ENCODE measurements at regions not wholly inside any gene's neighbourhood (a gene's known extent, or its start where the extent isn't known, plus 50 kb on each side); places are given as distances from the start of the nearest gene placed in this dataset.

DNA sequence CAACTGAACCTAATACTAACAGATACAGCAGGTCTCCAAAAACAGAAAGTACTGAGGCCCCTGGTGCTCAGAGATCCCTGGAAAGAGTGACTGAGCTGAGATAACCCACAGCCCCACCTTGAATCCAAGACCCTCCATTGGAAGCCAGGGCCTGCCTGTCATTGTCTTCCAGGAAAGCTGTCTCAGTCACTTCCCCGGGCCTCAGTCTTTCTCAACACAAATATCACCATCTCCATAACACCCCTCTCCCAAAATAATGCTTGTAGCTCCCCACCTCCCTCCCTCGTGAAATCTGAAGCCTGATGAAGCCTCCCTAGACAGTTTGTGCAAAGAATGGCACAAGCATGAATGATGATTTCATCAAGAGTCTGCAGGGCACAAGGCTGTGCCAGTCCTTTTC, 138.2 kb upstream of the LRFN2 start:
- Histone ChIP-seq H3K4me3 (ENCODE audit: low read depth, low read length, poor library complexity, severe bottlenecking) (no peak overlapping the region), H3K9me3 (ENCODE audit: low read depth, low read length, poor library complexity, severe bottlenecking) (no peaks in the 10 kb centered on the region), H3K36me3 (ENCODE audit: insufficient read depth, low read length, poor library complexity, severe bottlenecking) (no peaks in the 10 kb centered on the region), H3K4me1 (ENCODE audit: insufficient read depth, low read length, poor library complexity, severe bottlenecking) (no peaks in the 10 kb centered on the region), H3K27ac (ENCODE audit: low read depth, low read length, poor library complexity, severe bottlenecking) (no peak overlapping the region), H3K27me3 (replicated peaks; ENCODE audit: insufficient read depth, low read depth, low read length, poor library complexity) (no peaks in the 10 kb centered on the region)
- intact Hi-C loops (cut with micrococcal nuclease; ENCODE audit: unreplicated experiment) = no loop called here
- no peak for DNase-seq (ENCODE audit: low spot score)
- POLR2A ChIA-PET (ENCODE audit: low non-redundant PET) = no interaction called here
- BruUV-seq (replicated peaks) = no TSS peak
- TF ChIP-seq, protein P1, sequence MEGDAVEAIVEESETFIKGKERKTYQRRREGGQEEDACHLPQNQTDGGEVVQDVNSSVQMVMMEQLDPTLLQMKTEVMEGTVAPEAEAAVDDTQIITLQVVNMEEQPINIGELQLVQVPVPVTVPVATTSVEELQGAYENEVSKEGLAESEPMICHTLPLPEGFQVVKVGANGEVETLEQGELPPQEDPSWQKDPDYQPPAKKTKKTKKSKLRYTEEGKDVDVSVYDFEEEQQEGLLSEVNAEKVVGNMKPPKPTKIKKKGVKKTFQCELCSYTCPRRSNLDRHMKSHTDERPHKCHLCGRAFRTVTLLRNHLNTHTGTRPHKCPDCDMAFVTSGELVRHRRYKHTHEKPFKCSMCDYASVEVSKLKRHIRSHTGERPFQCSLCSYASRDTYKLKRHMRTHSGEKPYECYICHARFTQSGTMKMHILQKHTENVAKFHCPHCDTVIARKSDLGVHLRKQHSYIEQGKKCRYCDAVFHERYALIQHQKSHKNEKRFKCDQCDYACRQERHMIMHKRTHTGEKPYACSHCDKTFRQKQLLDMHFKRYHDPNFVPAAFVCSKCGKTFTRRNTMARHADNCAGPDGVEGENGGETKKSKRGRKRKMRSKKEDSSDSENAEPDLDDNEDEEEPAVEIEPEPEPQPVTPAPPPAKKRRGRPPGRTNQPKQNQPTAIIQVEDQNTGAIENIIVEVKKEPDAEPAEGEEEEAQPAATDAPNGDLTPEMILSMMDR (conservative IDR thresholded peaks at IDR 0.05; ENCODE audit: low read depth, low read length) = no peak
- no peak for TF ChIP-seq EZH2 (IDR thresholded peaks at IDR 0.05; ENCODE audit: borderline replicate concordance, low read depth, low read length, poor library complexity, severe bottlenecking)
- CTCF ChIA-PET = no interaction called here

DNA sequence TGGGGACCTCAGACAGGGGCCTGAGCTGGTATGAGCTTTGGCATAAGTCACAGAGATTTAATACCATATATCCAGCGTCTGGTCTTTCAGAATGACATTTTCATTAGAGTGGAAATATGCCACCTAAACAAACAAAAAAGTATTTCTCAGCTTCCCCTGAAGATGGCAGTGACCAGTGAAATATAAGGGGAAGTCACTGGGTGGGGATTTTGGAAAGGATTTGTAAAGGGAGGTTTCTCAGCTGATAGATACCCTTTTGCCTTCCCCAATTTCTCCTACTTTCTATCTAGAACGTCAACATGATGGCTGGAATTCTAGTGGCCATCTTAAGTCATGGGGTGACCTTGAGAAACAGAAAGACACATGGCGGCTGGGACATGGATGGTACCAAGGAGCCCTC, 137.7 kb upstream of the LRFN2 start:
- H3K9me3 ChIP-seq (ENCODE audit: low read depth, low read length, poor library complexity, severe bottlenecking) = no peaks in the 10 kb centered on the region
- H3K27me3 ChIP-seq (replicated peaks; ENCODE audit: insufficient read depth, low read depth, low read length, poor library complexity) = no peaks in the 10 kb centered on the region
- no peak for DNase-seq (ENCODE audit: low spot score)
- intact Hi-C loops (cut with micrococcal nuclease; ENCODE audit: unreplicated experiment) = no loop called here
- H3K36me3 ChIP-seq (ENCODE audit: insufficient read depth, low read length, poor library complexity, severe bottlenecking) = no peaks in the 10 kb centered on the region
- no peaks in the 10 kb centered on the region for H3K4me1 ChIP-seq (ENCODE audit: insufficient read depth, low read length, poor library complexity, severe bottlenecking)
- ChIA-PET CTCF (no interaction called here), POLR2A (ENCODE audit: low non-redundant PET) (no interaction called here)
- TF ChIP-seq EZH2 (IDR thresholded peaks at IDR 0.05; ENCODE audit: borderline replicate concordance, low read depth, low read length, poor library complexity, severe bottlenecking) = no peak
- TF ChIP-seq, protein P1 (conservative IDR thresholded peaks at IDR 0.05; ENCODE audit: low read depth, low read length) = no peak
- BruUV-seq (replicated peaks) = no TSS peak
- no peak overlapping the region for H3K27ac ChIP-seq (ENCODE audit: low read depth, low read length, poor library complexity, severe bottlenecking)
- H3K4me3 ChIP-seq (ENCODE audit: low read depth, low read length, poor library complexity, severe bottlenecking) = no peak overlapping the region

DNA sequence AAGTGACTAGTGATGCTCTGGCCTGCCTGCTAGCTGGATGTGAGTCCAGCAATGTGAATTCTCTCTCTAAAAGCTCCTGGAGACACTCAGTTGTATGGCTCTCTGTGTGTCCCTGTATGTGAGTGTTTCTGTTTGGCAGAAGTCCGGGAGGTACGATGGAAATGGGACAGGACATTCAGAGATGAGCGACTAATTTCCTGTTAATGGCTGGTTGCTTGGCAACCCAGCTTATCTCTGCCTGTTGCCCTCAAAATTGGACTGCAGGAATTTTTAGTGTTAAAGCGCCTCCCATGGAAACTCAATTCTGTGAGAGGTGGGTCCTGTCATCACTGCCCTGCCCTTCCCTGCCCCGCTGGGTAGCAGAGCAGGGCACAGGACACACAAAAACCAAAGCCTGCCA, 136.8 kb upstream of the LRFN2 start:
- no peak overlapping the region for H3K27ac ChIP-seq (ENCODE audit: low read depth, low read length, poor library complexity, severe bottlenecking)

More for the DNA sequence above, 136.8 kb upstream of the LRFN2 start:
- H3K36me3 ChIP-seq (ENCODE audit: insufficient read depth, low read length, poor library complexity, severe bottlenecking) = no peaks in the 10 kb centered on the region
- TF ChIP-seq, protein P1 (conservative IDR thresholded peaks at IDR 0.05; ENCODE audit: low read depth, low read length) = no peak
- no peak for TF ChIP-seq EZH2 (IDR thresholded peaks at IDR 0.05; ENCODE audit: borderline replicate concordance, low read depth, low read length, poor library complexity, severe bottlenecking)
- no peaks in the 10 kb centered on the region for H3K9me3 ChIP-seq (ENCODE audit: low read depth, low read length, poor library complexity, severe bottlenecking)
- DNase-seq (ENCODE audit: low spot score) = peak; percentile 32
- H3K27me3 ChIP-seq (replicated peaks; ENCODE audit: insufficient read depth, low read depth, low read length, poor library complexity) = no peaks in the 10 kb centered on the region
- H3K4me1 ChIP-seq (ENCODE audit: insufficient read depth, low read length, poor library complexity, severe bottlenecking) = peaks cover 4% of the 10 kb centered on the region
- POLR2A ChIA-PET (ENCODE audit: low non-redundant PET) = no interaction called here
- CTCF ChIA-PET = no interaction called here
- no peak overlapping the region for H3K4me3 ChIP-seq (ENCODE audit: low read depth, low read length, poor library complexity, severe bottlenecking)
- intact Hi-C loops (cut with micrococcal nuclease; ENCODE audit: unreplicated experiment) = no loop called here
- no TSS peak for BruUV-seq (replicated peaks)
